Stimulated activated CD4-positive, alpha-beta T cell treated with anti-CD3 and anti-CD28 coated beads, Interleukin-4, amount 100 ng/mL, for 1 hour (primary cell): ENCODE measurements at regions not wholly inside any gene's neighbourhood (a gene's known extent, or its start where the extent isn't known, plus 50 kb on each side); places are given as distances from the start of the nearest gene placed in this dataset.

Source experiments
- DNase-seq: peaks from one replicate; pipeline ENCODE4 v3.0.0-alpha.2; 2020

GRCh38 chr5:173808079-173808808, 79.9 kb upstream of the CPEB4 start:
- DNase-seq = no peak

- DNase-seq = no peak
Observed at GRCh38 chr5:173809014-173809413, 79.1 kb upstream of the CPEB4 start.

DNA sequence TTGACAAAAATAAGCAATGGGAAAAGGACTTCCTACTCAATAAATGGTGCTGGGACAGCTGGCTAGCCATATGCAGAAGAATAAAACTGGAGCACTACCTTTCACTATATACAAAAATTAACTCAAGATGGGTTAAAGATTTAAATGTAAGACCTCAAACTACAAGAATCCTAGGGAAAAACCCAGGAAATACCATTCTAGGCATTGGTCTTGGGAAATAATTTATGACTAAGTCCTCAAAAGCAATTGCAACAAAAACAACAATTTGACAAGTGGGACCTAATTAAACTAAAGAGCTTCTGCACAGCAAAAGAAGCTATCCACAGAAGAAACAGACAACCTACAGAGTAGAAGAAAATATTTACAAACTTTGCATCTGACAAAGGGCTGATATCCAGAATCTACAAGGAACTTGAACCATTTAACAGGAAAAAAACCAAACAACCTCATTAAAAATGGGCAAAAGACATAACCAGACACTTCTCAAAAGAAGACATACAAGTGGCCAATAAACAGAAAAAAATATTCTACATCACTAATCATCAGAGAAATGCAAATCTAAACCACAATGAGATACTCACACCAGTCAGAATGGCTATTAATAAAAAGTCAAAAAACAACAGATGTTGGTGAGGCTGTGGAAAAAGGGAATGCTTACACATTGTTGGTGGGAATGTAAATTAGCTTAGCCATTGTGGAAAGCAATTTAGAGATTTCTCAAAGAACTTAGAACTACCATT, 75.2 kb upstream of the CPEB4 start:
- no peak for DNase-seq

DNA sequence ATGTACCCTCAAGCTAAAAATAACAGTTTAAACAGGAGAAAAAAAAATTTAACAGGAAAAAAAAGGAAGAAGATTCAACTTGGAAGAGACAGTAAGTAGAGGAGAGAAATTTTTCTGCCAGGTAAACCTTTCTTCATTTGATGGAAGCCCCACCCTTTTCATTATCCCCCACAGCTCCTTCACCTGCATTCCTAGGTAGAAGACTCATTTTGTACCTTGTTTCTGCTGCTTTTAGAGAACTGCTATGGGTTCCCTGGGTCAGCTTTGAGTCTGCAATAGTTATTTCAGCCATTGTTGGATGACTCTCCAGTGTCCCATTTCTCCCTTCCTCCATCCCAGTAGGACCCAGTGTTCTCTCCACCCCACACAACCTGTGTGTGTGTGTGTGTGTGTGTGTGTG, 74.1 kb upstream of the CPEB4 start:
- DNase-seq = no peak

DNA sequence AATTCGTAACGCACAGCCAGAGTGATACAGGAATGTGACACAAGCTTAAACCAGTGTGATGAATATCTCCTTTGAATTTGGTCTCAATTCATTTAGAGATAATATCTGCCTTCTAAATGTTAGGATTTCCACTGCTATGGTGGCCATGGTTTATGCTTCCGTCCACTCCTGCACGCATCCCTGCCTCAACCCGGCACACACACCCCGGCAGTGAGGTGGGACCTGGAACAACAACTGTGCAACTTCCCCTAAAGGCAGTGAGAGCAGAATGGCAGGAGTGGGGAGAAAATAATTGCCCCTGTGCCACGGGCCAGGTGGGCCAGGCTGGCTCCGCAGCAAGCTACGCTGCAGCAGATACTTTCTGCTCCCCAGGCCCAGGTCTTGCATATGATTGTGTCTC, 72.6 kb upstream of the CPEB4 start:
- no peak for DNase-seq

DNA sequence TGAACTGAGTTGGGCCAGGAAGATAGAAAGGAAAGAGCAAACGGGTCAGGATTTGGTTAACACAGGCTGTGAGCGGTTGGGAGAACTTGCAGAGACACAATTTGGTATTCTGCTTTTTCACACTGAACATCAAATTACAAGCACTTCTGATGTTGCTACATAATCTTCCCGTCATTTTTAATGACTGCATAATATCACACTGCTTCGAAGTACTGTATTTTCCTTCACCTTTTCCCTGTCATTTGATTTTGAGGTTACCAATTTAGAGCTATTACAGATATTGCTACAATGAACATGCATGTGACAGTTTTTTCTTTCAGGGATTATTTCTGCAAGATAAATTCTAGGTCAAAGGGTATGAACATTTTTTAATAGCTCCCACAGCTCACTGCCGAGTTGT, 71.4 kb upstream of the CPEB4 start:
- no peak for DNase-seq

- DNase-seq = no peak
Observed at GRCh38 chr5:173817561-173817960, 70.6 kb upstream of the CPEB4 start.

GRCh38 chr5:173819521-173819920, 68.6 kb upstream of the CPEB4 start:
- DNase-seq = no peak

- DNase-seq = no peak
Observed at GRCh38 chr5:173823274-173823644, 64.9 kb upstream of the CPEB4 start.

GRCh38 chr5:173823721-173824567, 64.2 kb upstream of the CPEB4 start:
- DNase-seq = no peak

GRCh38 chr5:173825215-173825865, 62.8 kb upstream of the CPEB4 start:
- no peak for DNase-seq

- no peak for DNase-seq
Observed at GRCh38 chr5:173826086-173826427, 62.1 kb upstream of the CPEB4 start.

GRCh38 chr5:173826428-173827350, 61.5 kb upstream of the CPEB4 start:
- DNase-seq = no peak

GRCh38 chr5:173828952-173829351, 59.2 kb upstream of the CPEB4 start:
- DNase-seq = no peak

DNA sequence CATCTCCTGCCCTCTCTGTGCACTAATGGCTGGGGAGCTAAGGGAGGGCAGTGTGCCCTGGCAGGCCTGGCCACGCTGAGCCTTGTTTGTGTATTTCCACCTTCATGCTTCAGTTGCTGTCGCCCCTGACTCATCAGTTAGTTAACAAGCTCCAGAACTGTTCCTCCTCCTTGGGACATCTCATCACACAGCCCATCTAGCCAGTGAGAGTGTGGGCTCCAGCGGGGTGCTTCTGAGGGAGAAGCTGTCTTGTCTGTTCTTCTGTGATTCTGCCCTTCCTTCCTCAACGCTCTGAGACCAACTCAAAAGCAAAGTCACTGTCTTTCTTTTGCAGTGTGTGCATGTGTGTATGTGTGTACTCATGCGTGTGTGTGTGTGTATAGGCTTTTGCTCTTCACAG, 58.3 kb upstream of the CPEB4 start:
- DNase-seq = no peak

DNA sequence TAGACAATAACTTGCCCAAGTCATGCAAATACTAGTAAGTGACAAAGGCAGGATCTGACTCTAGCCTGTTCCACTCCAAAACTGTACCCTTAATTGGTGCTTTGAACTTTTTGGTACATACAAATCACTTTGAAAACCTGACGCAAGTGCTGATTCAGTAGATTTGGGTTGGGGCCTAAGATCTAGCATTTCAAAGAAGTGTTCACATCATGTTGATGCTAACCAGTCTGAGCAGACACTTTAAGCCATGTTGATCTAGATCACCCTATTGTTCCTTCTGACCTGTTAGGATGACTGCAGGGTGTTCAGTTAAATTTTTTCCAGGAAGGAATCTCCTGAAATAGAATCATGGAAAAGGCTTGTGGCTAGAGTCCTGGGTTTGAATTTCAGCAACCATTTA, 57.7 kb upstream of the CPEB4 start:
- no peak for DNase-seq

GRCh38 chr5:173831196-173831914, 56.8 kb upstream of the CPEB4 start:
- no peak for DNase-seq

DNA sequence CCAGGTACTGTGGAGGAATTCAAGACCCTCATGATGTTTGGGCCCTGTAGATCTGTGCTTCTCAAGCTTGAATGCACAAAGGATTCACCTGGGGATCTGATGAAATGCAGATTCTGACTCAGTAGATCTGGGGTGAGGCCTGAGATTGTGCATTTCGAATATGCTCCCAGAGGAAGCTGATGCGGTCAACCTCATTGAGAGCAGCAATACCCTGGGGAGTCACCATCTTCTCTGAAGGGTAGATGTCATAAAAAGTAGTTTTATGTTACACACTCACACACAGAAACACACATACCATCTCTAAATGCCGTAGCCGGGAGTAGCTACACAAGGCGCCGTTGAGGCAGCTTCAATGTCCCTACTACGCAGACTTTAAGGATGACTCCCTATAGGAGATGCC, 55.8 kb upstream of the CPEB4 start:
- no peak for DNase-seq

DNA sequence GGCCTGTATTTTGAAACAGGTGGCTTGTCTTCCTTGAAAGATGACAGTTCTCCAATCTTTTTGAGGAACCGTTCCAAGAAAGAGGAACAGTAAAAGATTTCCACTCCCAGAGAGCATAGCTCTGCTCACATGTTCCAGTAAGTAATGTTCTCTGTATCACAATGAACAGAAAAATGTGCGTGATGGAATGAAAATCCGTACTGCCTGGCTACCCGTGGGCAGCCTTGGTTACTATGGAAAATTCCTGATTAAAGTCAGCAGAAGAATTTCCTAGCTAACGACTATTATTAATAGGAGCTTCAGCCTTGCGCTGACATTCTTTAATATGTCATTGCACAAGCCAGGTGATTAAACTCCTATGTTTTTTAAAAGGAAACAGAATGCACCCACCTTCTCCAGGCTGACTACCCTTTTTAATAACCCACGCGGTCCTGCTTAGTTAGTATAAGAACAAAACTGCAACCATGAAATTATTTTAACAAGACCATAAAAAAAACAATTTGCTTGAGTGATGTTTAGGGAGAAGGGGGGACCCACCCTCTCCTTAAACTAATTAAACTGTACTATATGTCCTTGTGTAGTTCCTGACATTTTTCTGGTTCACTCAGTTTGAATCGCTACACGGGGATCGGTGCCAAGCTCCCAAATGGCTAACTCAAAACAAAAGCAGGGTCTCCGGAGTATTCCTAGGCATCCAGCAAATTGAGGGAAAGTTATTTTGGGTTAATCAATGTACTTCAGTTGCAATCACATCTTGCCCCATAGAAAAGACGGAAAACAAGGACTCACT, 54.8 kb upstream of the CPEB4 start:
- DNase-seq = no peak

GRCh38 chr5:173834071-173834771, 53.9 kb upstream of the CPEB4 start:
- no peak for DNase-seq
